ENCODE measurements at regions not wholly inside any gene's neighbourhood (a gene's known extent, or its start where the extent isn't known, plus 50 kb on each side); places are given as distances from the start of the nearest gene placed in this dataset.

GRCh38 chr1:81174811-81175476 lies 625.8 kb upstream of the ADGRL2 start:
- no peak for TF ChIP-seq EZH2 (IDR thresholded peaks at IDR 0.05; ENCODE audit: borderline replicate concordance, low read length)
- TF ChIP-seq, protein P1, sequence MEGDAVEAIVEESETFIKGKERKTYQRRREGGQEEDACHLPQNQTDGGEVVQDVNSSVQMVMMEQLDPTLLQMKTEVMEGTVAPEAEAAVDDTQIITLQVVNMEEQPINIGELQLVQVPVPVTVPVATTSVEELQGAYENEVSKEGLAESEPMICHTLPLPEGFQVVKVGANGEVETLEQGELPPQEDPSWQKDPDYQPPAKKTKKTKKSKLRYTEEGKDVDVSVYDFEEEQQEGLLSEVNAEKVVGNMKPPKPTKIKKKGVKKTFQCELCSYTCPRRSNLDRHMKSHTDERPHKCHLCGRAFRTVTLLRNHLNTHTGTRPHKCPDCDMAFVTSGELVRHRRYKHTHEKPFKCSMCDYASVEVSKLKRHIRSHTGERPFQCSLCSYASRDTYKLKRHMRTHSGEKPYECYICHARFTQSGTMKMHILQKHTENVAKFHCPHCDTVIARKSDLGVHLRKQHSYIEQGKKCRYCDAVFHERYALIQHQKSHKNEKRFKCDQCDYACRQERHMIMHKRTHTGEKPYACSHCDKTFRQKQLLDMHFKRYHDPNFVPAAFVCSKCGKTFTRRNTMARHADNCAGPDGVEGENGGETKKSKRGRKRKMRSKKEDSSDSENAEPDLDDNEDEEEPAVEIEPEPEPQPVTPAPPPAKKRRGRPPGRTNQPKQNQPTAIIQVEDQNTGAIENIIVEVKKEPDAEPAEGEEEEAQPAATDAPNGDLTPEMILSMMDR (IDR thresholded peaks at IDR 0.05; ENCODE audit: low read length): no peak
